Spleen (tissue), 11 donors: ENCODE measurements at regions not wholly inside any gene's neighbourhood (a gene's known extent, or its start where the extent isn't known, plus 50 kb on each side); places are given as distances from the start of the nearest gene placed in this dataset.

Source experiments
- DNase-seq: peaks from one replicate; pipeline ENCODE4 v3.0.0-alpha.2; 2020
- H3K27ac ChIP-seq, 8 donors: fragments of 200-600 bp; sonication (generic) in 7 of 8; 1 replicate in 4 of 8; 2 replicates in 4 of 8; pipeline versions ENCODE4 v1.5.0 to v1.8.0; 2016 to 2021; ENCODE audit warnings: inconsistent platforms in 4 of 8, mild to moderate bottlenecking in 4 of 8, moderate library complexity in 1 of 8
- H3K27me3 ChIP-seq, 7 donors: fragments of 200-600 bp; sonication (generic) in 6 of 7; replicated peaks in 1 of 7; 1 replicate in 4 of 7; 2 replicates in 3 of 7; pipeline versions ENCODE4 v1.5.0 to v1.8.0; 2016 to 2021; ENCODE audit warnings: inconsistent platforms in 3 of 7, mild to moderate bottlenecking in 1 of 7
- H3K36me3 ChIP-seq, 6 donors: fragments of 200-600 bp; sonication (generic) in 5 of 6; 1 replicate in 4 of 6; 2 replicates in 2 of 6; pipeline versions ENCODE4 v1.5.0 to v1.8.0; 2016 to 2021; ENCODE audit warnings: inconsistent platforms in 2 of 6
- H3K4me1 ChIP-seq, 6 donors: fragments of 200-600 bp; sonication (generic) in 5 of 6; 1 replicate in 3 of 6; 2 replicates in 3 of 6; pipeline versions ENCODE4 v1.5.0 to v1.8.0; 2016 to 2021; ENCODE audit warnings: inconsistent platforms in 3 of 6
- H3K4me3 ChIP-seq, 8 donors: fragments of 200-600 bp; sonication (generic) in 7 of 8; 1 replicate in 4 of 8; 2 replicates in 4 of 8; pipeline versions ENCODE4 v1.5.0 to v1.8.0; 2016 to 2021; ENCODE audit warnings: inconsistent platforms in 4 of 8, mild to moderate bottlenecking in 4 of 8, moderate library complexity in 2 of 8
- H3K9me3 ChIP-seq, 8 donors: fragments of 200-600 bp; sonication (generic) in 7 of 8; 1 replicate in 4 of 8; 2 replicates in 4 of 8; pipeline versions ENCODE4 v1.5.0 to v1.8.0; 2016 to 2021; ENCODE audit warnings: inconsistent platforms in 4 of 8
- POLR2A ChIP-seq, 3 donors: fragments of 450-650 bp; IDR thresholded peaks; one replicate each; pipeline ENCODE4 v1.5.1; 2017; ENCODE audit warnings: antibody characterized with exemption in 3 of 3, mild to moderate bottlenecking in 1 of 3
- POLR2AphosphoS5 ChIP-seq, 3 donors: sonication (generic); formaldehyde crosslinking; IDR thresholded peaks; one replicate each; pipeline ENCODE4 v1.5.1; 2017; ENCODE audit warnings: antibody characterized with exemption in 3 of 3
- WGBS, 5 donors: extraction: QIAGEN DNeasy Blood & Tissue Kit in 3 of 5; methylation state at CpG; one replicate each; pipeline versions ENCODE4 v1.1.5 to v1.1.7; 2013 to 2018; 5-methylcytosine and 5-hydroxymethylcytosine counted together
- intact Hi-C: fragments of 100-400 bp; cut with DNase I; formaldehyde crosslinking; loops from one replicate; pipeline ENCODE4 v1.15.0; 2023; ENCODE audit warnings: low total_unique reads
- TF ChIP-seq, protein P1 (sequence below), 11 experiments: fragments of 200-600 bp in 7 of 11; fragments of 450-650 bp in 4 of 11; sonication (generic) in 4 of 11; IDR thresholded peaks in 8 of 11; conservative IDR thresholded peaks in 3 of 11; 1 replicate in 7 of 11; 2 replicates in 4 of 11; pipeline versions ENCODE4 v1.4.0 to v1.8.0; 2016 to 2021; ENCODE audit warnings: antibody characterized with exemption in 11 of 11, inconsistent platforms in 4 of 11, mild to moderate bottlenecking in 1 of 11
- donor health status: healthy with polysubstance abuse.
- donor health status: DM: no; HTN: no; CAD: no; lungs with moderate emphysema.
- donor health status: DM: no; HTN: no; CAD: no.
- donor health status: Bipolar disorder and iron deficiency.
- donor health status: healthy.
- donor health status: DM: no; HTN: no; CAD: no.
- donor health status: DM: yes; HTN: yes; CAD: no.

DNA sequence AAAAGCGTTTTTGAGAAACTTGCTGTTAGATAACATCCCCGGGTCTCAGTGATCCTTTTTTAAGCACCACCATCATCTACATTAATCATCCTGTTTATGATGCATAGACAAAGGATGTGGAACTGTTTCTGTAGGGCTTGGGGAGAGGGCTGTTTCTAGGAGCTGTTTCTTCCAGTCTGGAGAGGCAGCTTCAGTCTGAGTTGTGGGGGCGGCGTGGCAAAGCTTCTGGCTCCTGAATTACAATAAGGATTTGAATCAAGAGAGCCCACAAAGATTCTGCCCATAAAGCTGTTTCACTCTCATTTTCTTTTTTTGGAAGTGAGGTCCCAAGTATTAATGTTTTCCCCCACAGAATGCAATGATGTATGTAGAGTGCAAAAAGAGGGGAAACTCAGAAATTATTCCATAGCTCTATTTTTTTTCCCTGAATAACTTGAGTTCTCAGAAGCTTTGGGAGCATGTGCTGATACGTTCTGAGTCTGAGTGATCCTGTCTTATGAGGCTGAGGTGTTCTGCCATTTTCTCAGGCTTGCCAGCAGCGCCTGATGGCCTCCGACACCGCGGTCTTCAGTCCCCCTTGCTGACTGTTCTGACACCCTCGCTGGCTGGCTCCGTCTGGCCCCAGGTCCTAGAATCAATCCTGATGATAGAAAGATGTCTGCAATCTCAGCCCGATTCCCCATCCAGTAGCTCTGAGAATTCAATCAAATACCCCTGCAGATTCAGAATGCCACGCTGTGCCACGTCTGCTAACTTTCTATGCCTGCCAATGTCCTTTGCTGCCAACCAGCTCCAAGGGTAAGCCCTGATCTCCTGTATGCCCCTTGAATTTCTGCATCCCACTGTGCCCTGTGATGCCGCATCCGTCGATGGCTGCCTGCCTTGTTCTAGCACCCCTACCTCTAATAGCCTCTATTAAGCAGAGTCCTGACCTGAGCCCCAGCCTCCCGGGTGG, 92.4 kb upstream of the AKT3 start:
- no peak overlapping the region for H3K27ac ChIP-seq
- H3K36me3 ChIP-seq = no peaks in the 10 kb centered on the region
- no peak for TF ChIP-seq POLR2A (IDR thresholded peaks at IDR 0.05)
- no peak for TF ChIP-seq POLR2AphosphoS5 (IDR thresholded peaks at IDR 0.05)
- TF ChIP-seq, protein P1, sequence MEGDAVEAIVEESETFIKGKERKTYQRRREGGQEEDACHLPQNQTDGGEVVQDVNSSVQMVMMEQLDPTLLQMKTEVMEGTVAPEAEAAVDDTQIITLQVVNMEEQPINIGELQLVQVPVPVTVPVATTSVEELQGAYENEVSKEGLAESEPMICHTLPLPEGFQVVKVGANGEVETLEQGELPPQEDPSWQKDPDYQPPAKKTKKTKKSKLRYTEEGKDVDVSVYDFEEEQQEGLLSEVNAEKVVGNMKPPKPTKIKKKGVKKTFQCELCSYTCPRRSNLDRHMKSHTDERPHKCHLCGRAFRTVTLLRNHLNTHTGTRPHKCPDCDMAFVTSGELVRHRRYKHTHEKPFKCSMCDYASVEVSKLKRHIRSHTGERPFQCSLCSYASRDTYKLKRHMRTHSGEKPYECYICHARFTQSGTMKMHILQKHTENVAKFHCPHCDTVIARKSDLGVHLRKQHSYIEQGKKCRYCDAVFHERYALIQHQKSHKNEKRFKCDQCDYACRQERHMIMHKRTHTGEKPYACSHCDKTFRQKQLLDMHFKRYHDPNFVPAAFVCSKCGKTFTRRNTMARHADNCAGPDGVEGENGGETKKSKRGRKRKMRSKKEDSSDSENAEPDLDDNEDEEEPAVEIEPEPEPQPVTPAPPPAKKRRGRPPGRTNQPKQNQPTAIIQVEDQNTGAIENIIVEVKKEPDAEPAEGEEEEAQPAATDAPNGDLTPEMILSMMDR (IDR thresholded peaks at IDR 0.05 in 8 of 11, conservative IDR thresholded peaks at IDR 0.05 in 3 of 11) = no peak
- intact Hi-C loops = no loop called here
- H3K9me3 ChIP-seq = no peaks in the 10 kb centered on the region
- H3K4me3 ChIP-seq = no peak overlapping the region
- no peak for DNase-seq
- WGBS, 5 donors = 87 to 91% (median 90%) methylated on average over 18 of the region's 18 CpGs
- H3K4me1 ChIP-seq = peaks cover 0 to 4% (median 0%) of the 10 kb centered on the region in 6 donors
- H3K27me3 ChIP-seq = peaks cover 0 to 11% (median 0%) of the 10 kb centered on the region in 7 donors

DNA sequence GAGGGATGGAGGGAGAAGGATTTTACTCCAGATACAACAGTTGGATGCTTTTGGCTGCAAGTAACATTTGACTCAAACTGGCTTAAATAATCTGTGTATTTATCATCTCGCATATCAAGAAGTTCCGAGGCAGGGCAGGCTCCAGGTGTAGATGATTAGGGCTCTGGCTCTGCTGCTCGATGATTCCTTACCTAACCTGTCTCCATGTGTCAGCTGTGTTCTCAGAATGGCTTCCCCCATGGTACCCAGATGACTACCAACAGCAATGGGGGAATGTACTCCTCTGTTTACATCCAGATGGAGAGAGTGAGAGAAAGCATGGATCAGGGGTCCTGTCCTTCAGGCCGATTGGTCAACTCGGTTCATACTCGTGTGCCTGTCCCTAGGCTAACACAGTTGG, 90.4 kb upstream of the AKT3 start:
- Histone ChIP-seq H3K4me3 (no peak overlapping the region), H3K4me1 (peaks cover 0 to 4% (median 0%) of the 10 kb centered on the region in 6 donors), H3K9me3 (no peaks in the 10 kb centered on the region), H3K36me3 (no peaks in the 10 kb centered on the region), H3K27ac (no peak overlapping the region), H3K27me3 (peaks cover 0 to 11% (median 0%) of the 10 kb centered on the region in 7 donors)
- intact Hi-C loops = no loop called here
- no peak for TF ChIP-seq POLR2AphosphoS5 (IDR thresholded peaks at IDR 0.05)
- no peak for TF ChIP-seq POLR2A (IDR thresholded peaks at IDR 0.05)
- TF ChIP-seq, protein P1 (IDR thresholded peaks at IDR 0.05 in 8 of 11, conservative IDR thresholded peaks at IDR 0.05 in 3 of 11) = no peak
- no peak for DNase-seq
- WGBS, 5 donors = 87 to 93% (median 90%) methylated on average over 6 of the region's 6 CpGs

DNA sequence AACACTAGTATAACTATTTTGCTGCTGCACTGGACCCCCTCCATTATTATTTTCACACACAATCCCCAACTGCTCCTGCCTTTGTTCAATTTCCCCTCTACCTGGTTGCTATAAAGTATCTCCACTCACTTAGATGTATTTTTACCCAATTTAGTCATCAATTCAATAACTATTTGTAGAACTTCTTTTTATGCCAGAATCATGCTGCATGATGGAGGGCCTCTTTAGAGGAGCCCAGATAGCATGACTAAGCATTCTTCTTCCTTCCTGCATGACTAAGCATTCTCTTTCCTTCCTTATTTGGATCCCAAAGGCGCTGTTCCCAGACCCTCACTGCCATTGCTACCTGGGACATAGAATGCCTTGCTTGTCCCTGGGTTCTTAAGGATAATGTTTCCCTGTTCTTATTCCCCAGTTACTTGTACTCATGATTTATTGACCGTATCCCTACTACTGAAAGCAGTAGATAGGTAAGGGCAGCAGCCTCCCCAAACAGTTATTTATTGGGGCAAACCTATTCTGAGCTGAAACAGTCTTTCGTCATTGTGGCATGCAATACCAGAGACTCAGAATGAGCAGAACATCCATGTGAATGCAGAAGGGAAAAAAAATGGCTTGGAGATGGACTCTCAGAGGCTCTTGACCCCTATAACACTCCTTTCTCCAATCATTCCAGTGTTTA, 89.3 kb upstream of the AKT3 start:
- TF ChIP-seq POLR2AphosphoS5 (IDR thresholded peaks at IDR 0.05) = no peak
- TF ChIP-seq, protein P1 (IDR thresholded peaks at IDR 0.05 in 8 of 11, conservative IDR thresholded peaks at IDR 0.05 in 3 of 11) = no peak
- no peak for TF ChIP-seq POLR2A (IDR thresholded peaks at IDR 0.05)
- DNase-seq = no peak
- Histone ChIP-seq H3K27ac (no peak overlapping the region), H3K9me3 (peaks cover 0 to 9% (median 4%) of the 10 kb centered on the region in 8 donors), H3K4me1 (peaks cover 0 to 4% (median 0%) of the 10 kb centered on the region in 6 donors), H3K27me3 (peaks cover 0 to 11% (median 0%) of the 10 kb centered on the region in 7 donors), H3K4me3 (no peak overlapping the region), H3K36me3 (no peaks in the 10 kb centered on the region)
- intact Hi-C loops = no loop called here
- 59 to 74% (median 64%) methylated on average over 3 of the region's 3 CpGs for WGBS, 5 donors

DNA sequence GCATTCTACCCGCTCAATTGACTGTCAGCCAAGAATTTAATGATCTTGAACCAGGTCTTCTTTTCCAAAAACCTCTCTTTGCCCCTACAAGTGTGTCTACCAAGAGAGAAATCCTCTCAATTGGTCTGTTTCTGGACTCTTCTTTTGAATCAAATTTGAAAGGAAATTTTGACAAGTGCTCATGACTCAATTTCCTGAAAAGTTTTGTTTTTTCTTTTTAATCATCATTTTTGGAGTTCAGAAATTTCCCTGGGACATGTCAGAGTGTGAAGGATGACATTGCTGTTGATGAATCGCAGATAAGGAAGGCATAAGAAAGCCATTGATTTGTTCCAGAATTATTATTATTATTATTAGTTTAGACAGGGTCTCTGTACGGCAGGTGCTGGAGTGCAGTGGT, 88.2 kb upstream of the AKT3 start:
- no peak for DNase-seq
- Histone ChIP-seq H3K9me3 (peaks cover 0 to 12% (median 5%) of the 10 kb centered on the region in 8 donors), H3K27me3 (peaks cover 0 to 11% (median 0%) of the 10 kb centered on the region in 7 donors), H3K27ac (no peak overlapping the region), H3K36me3 (no peaks in the 10 kb centered on the region), H3K4me1 (peaks cover 0 to 4% (median 0%) of the 10 kb centered on the region in 6 donors), H3K4me3 (no peak overlapping the region)
- WGBS, 5 donors = 87 to 92% (median 89%) methylated on average over 3 of the region's 3 CpGs
- intact Hi-C loops = no loop called here
- TF ChIP-seq, protein P1 (IDR thresholded peaks at IDR 0.05 in 8 of 11, conservative IDR thresholded peaks at IDR 0.05 in 3 of 11) = no peak
